ENCODE measurements at regions not wholly inside any gene's neighbourhood (a gene's known extent, or its start where the extent isn't known, plus 50 kb on each side); places are given as distances from the start of the nearest gene placed in this dataset.

- H3K4me3 ChIP-seq (ENCODE audit: low read length in 3 of 3), result no peak overlapping the region
- H3K27me3 ChIP-seq (ENCODE audit: control insufficient read depth, insufficient read depth, low read length), result no peaks in the 10 kb centered on the region
- no peaks in the 10 kb centered on the region for H3K9me3 ChIP-seq (ENCODE audit: control insufficient read depth in 2 of 3, insufficient read depth in 1 of 3, low read length in 3 of 3)
- no peak overlapping the region for H3K9ac ChIP-seq (ENCODE audit: low read length in 3 of 3)
- intact Hi-C loops (cut with DNase I), result no loop called here
- no peaks in the 10 kb centered on the region for H3K36me3 ChIP-seq (ENCODE audit: control insufficient read depth in 2 of 3, insufficient read depth in 3 of 3, low read length in 3 of 3)
- no peaks in the 10 kb centered on the region for H3K4me1 ChIP-seq (ENCODE audit: control insufficient read depth in 2 of 3, insufficient read depth in 2 of 3, low read depth in 1 of 3, low read length in 3 of 3)
- no peak for TF ChIP-seq CTCF (IDR thresholded peaks at IDR 0.05; ENCODE audit: borderline replicate concordance, extremely low read depth, insufficient read depth)
- FAIRE-seq (no peak), DNase-seq (peak in 2 of 5 donors; percentile 49 to 51)
- H3K27ac ChIP-seq (ENCODE audit: low read depth in 2 of 2, low read length in 2 of 2), result no peak overlapping the region
Observed at GRCh38 chr6:23036406-23036983, 467.1 kb downstream of the HDGFL1 start.

- Histone ChIP-seq H3K27ac (ENCODE audit: low read depth in 2 of 2, low read length in 2 of 2) (no peak overlapping the region), H3K4me3 (ENCODE audit: low read length in 3 of 3) (no peak overlapping the region), H3K36me3 (ENCODE audit: control insufficient read depth in 2 of 3, insufficient read depth in 3 of 3, low read length in 3 of 3) (no peaks in the 10 kb centered on the region), H3K4me1 (ENCODE audit: control insufficient read depth in 2 of 3, insufficient read depth in 2 of 3, low read depth in 1 of 3, low read length in 3 of 3) (no peaks in the 10 kb centered on the region), H3K9me3 (ENCODE audit: control insufficient read depth in 2 of 3, insufficient read depth in 1 of 3, low read length in 3 of 3) (no peaks in the 10 kb centered on the region), H3K27me3 (ENCODE audit: control insufficient read depth, insufficient read depth, low read length) (no peaks in the 10 kb centered on the region), H3K9ac (ENCODE audit: low read length in 3 of 3) (no peak overlapping the region)
- no peak for FAIRE-seq
- intact Hi-C loops (cut with DNase I), result no loop called here
- no peak for DNase-seq
- TF ChIP-seq CTCF (IDR thresholded peaks at IDR 0.05; ENCODE audit: borderline replicate concordance, extremely low read depth, insufficient read depth), result no peak
Observed at GRCh38 chr6:23040899-23041298, 471.5 kb downstream of the HDGFL1 start.

GRCh38 chr6:23045280-23045679, 475.9 kb downstream of the HDGFL1 start:
- TF ChIP-seq CTCF (IDR thresholded peaks at IDR 0.05; ENCODE audit: borderline replicate concordance, extremely low read depth, insufficient read depth), result no peak
- Histone ChIP-seq H3K4me1 (ENCODE audit: control insufficient read depth in 2 of 3, insufficient read depth in 2 of 3, low read depth in 1 of 3, low read length in 3 of 3) (no peaks in the 10 kb centered on the region), H3K9ac (ENCODE audit: low read length in 3 of 3) (no peak overlapping the region), H3K9me3 (ENCODE audit: control insufficient read depth in 2 of 3, insufficient read depth in 1 of 3, low read length in 3 of 3) (no peaks in the 10 kb centered on the region), H3K27me3 (ENCODE audit: control insufficient read depth, insufficient read depth, low read length) (no peaks in the 10 kb centered on the region), H3K27ac (ENCODE audit: low read depth in 2 of 2, low read length in 2 of 2) (no peak overlapping the region), H3K4me3 (ENCODE audit: low read length in 3 of 3) (no peak overlapping the region), H3K36me3 (ENCODE audit: control insufficient read depth in 2 of 3, insufficient read depth in 3 of 3, low read length in 3 of 3) (no peaks in the 10 kb centered on the region)
- DNase-seq (no peak), FAIRE-seq (no peak)
- intact Hi-C loops (cut with DNase I), result no loop called here

GRCh38 chr6:23055523-23055922, 486.2 kb downstream of the HDGFL1 start:
- H3K4me1 ChIP-seq (ENCODE audit: control insufficient read depth in 2 of 3, insufficient read depth in 2 of 3, low read depth in 1 of 3, low read length in 3 of 3), result no peaks in the 10 kb centered on the region
- no peak overlapping the region for H3K9ac ChIP-seq (ENCODE audit: low read length in 3 of 3)
- H3K27ac ChIP-seq (ENCODE audit: low read depth in 2 of 2, low read length in 2 of 2), result no peak overlapping the region
- no peaks in the 10 kb centered on the region for H3K9me3 ChIP-seq (ENCODE audit: control insufficient read depth in 2 of 3, insufficient read depth in 1 of 3, low read length in 3 of 3)
- no peak for FAIRE-seq
- H3K4me3 ChIP-seq (ENCODE audit: low read length in 3 of 3), result no peak overlapping the region
- intact Hi-C loops (cut with DNase I), result no loop called here
- H3K36me3 ChIP-seq (ENCODE audit: control insufficient read depth in 2 of 3, insufficient read depth in 3 of 3, low read length in 3 of 3), result no peaks in the 10 kb centered on the region
- no peak for TF ChIP-seq CTCF (IDR thresholded peaks at IDR 0.05; ENCODE audit: borderline replicate concordance, extremely low read depth, insufficient read depth)
- DNase-seq, result no peak
- no peaks in the 10 kb centered on the region for H3K27me3 ChIP-seq (ENCODE audit: control insufficient read depth, insufficient read depth, low read length)
